ENCODE measurements at regions not wholly inside any gene's neighbourhood (a gene's known extent, or its start where the extent isn't known, plus 50 kb on each side); places are given as distances from the start of the nearest gene placed in this dataset.

DNA sequence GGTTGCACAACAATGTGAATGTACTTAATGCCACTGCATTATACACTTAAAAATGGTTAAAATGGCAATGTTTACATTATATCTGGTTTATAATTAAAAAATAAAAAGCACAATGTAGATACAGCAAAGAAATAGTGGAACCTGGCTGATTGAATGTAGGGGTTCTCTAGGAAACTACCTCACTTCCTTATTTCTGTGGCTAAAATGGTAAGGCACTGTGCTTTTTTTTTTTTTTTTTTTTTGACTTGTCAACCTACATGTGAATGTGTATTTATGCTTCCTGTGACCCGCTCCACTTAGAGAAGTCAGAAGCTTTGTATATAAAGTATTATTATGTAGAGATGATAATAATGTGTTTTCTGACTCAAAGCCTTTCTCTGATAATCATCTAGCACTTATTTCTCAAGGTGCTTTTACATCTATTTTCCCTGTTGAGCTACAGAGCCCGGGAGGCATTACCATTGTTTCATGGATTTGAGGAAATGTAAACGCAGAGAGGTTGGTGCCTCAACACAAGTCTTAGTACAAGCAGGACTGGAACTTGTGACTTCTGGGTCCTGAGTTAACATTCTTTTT is 55.0 kb downstream of the SOX4 start:
- DNase-seq (ENCODE audit: low spot score), result no peak

DNA sequence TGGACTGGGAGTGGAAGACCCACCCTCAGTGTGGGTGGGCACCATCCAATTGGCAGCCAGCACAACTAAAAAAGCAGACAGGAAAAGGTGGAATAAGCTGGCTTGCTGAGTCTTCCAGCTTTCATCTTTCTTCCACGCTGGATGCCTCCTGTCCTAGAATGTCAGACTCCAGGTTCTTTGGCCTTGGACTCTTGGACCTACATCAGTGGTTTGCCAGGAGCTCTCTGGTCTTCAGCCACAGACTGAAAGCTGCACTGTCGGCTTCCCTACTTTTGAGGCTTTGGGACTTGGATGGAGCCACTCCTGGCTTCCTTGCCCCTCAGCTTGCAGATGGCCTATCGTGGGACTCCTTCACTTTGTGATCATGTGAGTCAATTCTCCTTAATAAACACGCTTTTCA is 59.8 kb downstream of the SOX4 start:
- no peak for DNase-seq (ENCODE audit: low spot score)

DNA sequence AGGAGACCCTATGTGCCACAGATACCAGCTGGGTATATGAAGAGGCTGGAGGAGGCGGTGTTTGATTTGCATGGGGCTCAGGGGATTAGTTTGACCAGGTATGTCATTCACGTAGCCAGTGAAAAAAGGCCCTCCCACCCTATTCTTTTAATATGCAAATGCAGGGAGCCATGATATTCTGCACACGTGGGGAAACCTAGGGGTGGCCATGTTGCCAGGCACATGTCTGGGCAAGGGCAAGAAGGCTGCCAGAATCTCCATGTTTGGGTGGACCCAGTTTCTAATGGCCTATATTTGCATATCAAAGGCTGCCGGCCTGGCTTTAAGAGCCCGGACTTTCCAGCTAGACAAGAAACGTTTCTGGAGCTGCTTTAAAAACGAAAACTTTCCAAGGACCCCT is 60.4 kb downstream of the SOX4 start:
- no peak for DNase-seq (ENCODE audit: low spot score)

DNA sequence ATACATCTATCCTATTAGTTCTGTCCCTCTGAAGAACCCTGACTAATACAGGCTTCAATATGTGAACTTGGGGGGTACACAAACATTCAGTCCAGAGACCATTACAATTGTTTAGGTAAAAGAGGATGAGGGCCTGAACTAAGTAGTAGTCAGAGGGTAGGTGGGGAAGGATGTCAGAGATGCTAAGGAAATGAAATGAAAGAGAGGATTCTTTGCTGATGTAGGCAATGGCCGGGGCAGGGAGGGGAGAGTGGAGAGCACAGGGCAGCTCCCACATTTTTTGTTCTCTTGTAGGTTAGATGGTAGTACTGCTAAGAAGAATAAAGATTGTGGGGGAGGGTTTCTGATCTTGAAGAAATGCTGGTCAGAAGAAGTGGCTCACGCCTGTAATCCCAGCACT is 60.8 kb downstream of the SOX4 start:
- no peak for DNase-seq (ENCODE audit: low spot score)

DNA sequence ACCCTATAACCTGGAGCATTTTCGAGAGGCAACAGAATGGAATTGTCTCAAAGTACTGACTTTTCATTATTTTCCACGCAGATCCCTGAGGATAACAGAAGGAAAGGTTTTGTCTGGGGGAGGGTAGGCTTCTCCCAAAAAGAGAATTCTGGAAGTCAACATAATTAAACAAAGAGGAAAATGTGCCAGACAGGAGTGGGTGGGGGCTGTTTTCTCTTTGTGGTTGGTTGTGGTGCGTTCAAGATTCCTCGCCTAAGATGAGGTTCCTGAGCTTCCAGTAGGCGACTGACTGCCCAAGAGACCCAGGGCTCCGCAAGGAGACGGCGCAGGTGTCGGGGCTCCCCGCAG is 70.4 kb downstream of the SOX4 start:
- no peak for DNase-seq (ENCODE audit: low spot score)

DNA sequence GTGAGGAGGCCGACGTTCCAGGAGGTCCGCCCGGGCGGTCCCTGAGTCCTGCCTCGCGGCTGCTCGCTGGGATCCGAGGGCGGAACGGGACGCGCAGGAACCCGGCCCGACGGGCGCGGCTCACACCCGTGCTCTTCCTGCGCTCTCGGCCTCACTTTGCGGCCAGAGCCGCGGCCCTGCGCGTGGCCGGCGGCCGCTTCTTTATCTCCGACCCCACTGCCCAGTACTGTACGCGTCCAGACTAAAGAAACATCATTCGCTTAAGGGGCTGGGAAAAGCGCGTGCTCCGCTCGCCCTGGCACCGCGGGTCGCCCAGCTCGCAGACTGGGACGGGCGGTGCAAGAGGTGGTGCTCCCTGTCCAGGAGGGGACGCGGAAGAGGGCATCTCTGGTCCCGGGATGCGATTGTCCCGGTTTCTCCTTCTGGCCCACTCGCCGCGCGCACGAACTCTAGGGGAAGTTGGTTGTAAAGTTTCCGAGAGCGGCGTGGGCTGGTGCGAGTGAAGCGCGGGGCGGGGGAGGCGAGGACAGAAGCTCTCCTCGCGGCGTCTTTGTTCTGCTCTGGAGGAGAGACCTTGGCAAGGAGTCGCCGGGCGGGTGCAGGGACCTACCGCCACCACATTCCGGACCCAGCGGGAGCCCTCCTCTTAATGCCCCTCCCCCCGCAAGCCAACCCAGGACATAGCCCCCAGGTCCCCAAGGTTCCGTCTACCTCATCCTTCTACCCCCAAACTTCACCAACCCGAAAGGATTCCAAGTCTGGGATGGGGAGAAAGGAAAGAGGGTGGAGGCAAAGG is 71.0 kb downstream of the SOX4 start:
- no peak for DNase-seq (ENCODE audit: low spot score)

DNA sequence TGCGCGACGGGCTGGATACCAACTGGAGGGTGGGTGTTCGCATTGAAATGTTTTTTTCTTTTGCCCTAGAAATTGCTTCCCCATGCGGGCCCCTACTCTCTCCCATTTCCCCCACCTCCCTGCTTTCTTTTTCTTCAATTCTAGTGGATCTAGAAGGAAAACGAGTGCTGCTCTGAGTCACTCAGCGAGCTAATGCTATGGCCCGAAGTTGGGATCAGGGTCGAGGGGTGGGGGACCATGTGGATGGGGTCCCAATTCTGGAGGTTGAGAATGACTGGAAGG is 71.5 kb downstream of the SOX4 start:
- DNase-seq (ENCODE audit: low spot score), result no peak

DNA sequence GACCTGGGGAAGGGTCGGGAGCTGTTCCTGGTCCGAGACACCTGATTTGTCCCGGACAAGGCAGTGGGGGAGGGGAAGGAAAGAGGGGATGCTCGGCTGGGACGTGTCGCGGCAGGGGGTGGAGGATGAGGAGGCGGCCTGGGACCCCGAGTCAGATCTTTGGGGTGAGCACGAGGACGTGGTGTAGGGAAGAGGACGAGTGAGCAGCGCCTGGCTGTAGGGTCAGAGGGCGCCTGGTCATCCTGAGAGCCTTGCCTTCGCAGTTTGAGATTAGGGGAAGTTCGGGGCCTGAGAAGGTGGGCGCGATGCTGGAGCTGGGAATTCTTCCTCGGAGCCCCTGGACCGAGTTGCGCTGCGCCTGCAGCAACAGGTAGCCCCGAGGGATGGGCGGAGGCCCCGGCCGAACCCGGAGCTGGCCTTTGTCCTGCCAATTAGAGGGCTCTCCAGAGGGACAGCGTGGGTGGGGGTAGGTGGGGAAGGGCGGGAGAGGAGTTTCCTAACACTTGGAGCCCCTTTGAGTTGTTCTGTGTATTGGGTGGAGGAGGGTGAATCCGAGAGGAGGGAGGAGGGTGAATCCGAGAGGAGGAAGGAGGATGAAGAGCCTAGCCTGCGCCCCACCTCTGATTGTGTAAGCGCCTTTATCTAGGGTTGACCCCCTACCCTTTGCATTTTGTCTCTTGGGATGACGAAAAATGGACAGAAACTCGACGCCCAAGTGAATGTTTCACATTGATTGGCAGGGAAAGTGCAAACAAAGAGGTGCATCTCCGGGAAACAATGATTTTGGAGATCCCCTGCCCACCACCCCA is 72.0 kb downstream of the SOX4 start:
- no peak for DNase-seq (ENCODE audit: low spot score)

DNA sequence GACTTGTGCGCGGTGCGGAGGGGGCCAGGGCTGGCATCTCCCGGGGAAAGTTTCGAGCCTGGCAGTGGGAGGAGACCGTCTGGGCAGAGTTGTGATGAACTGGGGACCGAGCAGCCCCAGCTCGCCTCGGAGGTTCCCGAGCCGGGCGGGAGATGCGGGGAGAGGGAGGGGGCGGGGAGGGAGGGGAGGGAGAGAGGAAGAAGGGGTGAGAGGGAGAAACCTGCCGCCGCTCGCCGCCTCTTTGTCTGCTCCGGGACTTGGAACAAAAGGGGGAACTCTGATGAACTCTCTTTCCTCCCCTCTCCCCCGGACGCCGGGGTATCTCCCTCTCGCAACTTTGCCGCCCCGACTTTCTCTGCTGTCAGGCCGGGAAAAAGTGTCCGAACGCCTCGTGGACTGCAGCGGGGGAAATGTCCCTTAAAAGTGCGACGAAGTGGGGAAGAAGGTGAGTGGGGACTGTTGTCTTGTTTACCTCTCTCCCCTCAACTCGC is 72.7 kb downstream of the SOX4 start:
- DNase-seq (ENCODE audit: low spot score), result no peak

DNA sequence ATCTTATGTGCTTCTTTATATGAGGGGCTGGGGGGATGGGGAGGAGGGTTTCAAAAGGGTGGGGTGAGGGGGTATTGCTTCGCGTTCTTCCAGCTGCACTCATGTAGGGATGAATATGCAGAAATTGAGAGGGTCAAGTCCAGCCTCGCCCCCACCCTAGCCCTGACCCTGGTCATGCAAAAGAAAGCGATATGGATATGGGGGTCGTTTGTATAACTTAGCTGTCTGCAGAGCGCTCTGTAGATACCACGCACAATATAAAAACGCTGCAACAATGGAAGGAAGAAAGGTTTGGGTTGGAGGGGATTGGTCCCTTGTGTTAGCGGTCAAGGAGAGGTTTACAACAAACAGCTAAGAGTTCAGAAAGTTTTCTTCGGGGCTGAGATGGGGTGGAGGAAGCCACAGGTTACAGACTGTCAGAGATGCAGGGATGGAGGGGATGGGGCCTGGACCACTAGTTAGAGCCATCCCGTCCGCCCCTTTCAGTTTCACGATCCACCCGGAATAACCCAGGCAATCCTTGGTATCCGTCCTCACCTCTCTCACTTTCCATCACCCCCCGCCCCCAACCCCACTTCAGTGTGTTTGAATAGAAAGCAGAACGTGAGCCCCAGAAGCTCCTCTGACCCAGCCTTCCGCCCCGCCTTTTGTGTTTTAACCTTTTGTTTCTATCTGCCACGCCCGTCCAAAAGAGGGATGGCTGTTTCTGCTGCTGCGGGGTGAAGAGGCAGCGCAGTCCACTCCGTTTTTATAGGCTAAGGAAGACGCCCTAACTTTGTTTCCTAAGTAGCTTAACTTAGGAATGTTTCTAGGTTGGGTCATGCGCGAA is 73.5 kb downstream of the SOX4 start:
- no peak for DNase-seq (ENCODE audit: low spot score)

DNA sequence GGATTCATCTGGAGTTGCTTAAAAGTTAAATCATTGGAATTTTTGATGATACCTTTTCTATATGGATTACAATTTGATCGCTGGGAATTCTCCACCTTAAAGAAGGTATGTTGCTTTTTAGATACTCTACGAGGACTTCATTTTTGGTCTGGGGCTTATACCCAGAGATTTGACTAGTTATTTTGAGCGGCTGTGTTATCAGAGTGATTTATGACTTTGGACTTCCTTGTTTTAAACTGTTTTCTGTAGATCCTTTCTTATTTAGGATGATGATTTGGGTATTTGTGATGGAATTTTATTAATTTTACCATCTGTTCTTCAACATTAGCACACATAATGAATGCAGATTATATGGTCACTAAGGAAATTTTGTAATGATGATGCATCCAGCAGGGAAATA is 75.2 kb downstream of the SOX4 start:
- DNase-seq (ENCODE audit: low spot score), result no peak

DNA sequence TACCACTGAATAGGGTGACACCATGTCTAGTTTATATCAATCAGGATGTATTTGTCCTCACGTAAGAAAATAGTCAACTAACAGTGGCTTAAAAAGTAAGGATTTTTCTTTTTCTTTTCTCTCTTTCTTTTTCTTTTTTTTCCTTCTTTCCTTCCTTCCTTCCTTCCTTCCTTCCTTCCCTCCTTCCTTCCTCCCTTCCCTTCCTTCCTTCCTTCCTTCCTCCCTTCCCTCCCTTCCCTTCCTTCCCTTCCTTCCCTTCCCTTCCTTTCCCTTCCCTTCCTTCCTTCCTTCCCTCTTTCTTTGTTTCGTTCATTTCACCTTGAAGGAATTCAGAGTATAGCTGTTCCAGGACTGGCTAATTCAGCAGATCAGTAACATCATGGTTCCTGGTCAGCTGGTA is 83.2 kb downstream of the SOX4 start:
- no peak for DNase-seq (ENCODE audit: low spot score)

DNA sequence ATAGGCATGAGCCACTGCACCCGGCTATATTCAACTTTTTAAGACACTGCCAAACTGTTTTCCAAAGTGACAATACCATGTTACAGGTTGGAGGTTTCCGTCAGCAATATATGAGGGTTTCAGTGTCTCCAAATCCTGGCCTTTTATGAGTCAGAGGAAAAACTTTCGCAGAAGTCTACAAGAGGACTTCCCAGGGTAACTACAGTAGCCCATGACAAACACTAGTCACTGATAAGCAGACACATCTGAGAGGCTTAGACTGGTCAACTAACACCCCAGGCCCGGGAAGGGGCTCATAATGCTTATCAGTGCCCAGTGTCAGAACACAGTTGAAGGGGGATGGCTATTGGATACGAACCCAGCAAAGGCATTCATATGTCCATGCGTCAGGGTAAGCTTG is 85.4 kb downstream of the SOX4 start:
- no peak for DNase-seq (ENCODE audit: low spot score)

DNA sequence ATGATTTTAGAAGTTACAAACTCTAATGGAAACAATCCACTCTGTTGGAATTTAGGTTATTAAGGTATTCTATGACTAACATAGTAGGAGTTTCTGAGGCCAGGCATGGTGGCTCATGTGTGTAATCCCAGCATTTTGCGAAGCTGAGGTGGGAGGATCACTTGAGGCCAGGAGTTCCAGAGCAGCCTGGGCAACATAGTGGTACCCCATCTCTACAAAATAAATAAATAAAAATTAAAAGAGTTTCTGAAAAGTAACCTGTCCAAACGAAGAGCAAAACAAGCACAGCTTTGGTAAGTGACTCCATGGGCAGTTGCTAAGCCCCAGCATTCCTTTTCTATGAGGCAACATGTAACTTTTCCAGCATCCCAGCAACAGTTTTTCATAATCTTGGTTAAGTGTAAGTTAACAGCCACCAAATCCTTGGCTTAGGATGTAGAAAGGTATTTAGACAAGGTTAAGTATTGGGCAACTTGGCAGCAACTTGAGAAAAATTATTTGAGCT is 86.3 kb downstream of the SOX4 start:
- DNase-seq (ENCODE audit: low spot score), result no peak

DNA sequence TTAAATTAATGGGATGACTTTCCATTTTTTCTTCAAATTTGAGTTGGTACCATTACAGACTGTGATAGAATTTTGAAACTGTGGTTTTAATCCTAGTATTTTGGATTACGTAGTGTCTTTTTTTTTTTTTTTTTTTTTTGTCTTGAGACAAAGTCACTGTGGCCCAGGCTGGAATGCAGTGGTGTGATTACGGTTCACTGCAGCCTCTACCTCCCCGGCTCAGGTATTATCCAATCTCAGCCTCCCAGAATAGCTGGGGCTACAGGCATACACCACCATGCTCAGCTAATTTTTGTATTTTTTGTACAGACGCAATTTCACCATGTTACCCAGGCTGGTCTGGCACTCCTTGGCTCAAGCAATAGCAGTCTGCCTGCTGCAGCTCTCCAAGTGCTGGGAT is 87.1 kb downstream of the SOX4 start:
- no peak for DNase-seq (ENCODE audit: low spot score)

DNA sequence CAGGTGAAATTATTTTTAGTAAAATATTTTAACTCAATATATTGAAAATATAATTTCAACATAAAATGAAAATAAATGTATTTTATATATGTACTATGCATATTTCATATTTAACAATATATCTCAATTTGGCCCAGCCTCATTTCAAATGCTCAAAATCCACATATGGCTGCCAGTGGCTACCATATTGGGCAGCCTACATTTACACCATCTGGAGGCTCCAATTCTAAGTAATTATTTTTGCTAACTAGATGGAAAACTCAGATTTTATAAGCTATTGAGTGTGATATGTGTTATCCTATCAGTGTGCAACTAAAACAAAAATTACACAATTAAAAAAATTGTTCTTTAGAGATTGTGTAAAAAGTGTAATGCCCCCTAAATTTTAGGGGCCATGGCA is 96.9 kb downstream of the SOX4 start:
- no peak for DNase-seq (ENCODE audit: low spot score)

DNA sequence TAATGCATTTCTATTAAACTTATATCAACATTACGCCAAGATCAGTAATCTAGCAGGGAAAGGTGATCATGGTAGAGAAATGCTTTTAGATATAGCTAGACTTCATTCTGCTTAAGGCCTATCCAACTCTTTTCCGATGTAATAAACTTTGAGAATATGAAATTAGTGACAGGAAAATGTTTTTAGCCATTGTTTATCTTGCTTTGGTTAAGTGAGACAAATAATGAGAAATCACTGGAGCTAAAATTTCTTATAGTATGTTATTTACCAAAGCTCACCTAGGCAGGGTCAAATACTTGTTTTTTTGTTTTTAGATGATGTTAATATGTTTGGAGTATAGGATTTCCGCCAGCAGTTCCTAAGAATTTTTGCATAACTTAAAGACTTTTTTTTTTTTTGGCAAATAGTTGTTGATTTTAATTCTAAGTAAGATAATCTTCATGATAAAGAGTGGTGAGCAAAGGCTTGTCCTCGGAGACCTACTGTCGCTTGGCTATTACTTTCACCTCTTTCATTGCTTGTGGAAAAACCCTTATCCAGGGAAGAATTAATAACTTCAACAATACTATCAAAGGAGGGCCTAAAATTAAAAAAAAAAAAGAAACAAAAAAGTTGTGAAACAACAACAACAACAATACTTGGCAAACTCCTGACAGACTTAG is 98.3 kb downstream of the SOX4 start:
- DNase-seq (ENCODE audit: low spot score), result no peak

DNA sequence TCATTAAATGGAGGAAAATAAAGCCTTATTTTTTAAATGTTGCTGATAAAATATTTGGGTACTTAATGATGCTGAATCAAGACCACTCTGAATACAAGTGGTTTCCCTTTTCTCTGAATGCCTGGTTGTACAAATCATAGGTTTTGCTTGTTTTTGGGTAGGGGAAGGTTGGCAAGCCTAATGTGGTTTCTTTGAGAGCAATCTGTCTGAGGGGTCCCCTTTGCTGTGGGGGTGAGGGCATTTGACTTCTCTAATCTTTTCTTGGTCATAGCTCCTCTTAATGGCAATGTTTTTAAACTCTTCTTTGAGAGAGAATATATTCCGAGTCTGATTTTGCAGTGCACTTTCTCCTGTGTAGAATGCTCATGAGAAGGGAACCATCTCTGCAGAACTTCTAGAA is 99.2 kb downstream of the SOX4 start:
- no peak for DNase-seq (ENCODE audit: low spot score)

DNA sequence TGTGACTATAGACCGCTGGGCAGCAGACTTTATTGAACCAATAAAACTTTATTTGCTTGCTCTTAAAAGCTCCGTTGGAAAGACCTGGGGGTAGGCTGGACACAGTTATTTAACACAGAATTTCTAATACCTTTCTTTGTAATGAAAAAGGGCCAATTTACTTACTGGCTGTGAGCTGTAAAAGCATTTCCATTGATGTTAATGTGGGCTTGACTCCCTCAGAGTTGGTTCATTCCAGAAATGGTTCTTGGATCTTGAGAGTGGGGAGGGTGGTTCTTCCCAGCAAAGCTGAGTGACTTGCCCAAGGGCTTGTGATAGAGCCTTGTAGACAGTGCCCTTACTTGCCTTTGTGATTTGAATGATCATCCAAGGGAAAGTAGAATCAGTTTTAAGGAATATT is 100.6 kb downstream of the SOX4 start:
- DNase-seq (ENCODE audit: low spot score), result no peak

DNA sequence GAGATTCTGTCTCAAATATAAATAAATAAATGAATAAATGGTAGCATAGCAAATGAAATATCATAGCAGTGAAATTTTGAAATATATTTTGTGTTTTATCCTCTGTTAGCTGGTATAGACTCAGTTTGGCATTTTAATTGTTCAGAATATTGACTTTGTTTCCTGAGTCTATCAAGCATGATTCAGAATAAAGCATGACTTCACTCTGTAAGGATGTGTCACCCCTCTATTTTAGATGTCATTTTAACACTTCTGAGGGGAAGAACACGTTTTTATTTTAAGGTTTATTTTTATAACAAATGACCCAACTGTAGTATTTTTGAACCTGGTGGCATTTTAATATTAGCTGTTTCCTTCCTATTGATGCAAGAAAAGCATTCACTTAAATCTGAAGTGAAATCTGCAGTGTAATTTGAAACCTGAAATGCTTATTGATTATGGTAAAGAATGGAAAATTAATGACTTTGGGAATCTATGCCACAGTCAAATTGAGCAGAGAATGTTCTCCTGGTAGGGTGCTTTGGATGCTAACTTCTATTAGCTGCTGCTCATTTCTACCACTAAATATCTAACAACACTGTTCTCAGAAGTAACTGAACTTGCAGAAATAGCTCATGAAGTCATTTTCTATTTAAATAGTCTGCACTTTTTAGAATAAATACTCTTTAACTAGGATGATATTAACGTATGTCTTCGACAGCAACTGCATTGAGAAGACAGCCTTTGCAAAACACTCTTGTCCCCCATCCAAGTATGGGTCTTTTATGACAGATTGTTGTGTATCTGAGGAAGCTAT is 114.2 kb downstream of the SOX4 start:
- no peak for DNase-seq (ENCODE audit: low spot score)

DNA sequence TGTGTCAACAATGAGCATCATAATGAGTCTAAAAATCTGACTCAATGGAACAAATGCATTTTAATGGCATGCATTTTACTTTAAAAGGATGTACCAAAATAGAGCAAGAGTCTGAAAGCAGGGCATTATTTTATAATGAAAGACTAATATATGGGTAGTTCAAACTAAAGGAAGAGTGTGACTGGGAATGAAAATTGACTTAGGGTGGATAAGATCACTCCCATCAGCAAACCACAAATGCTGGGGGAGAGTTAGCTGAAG is 114.7 kb downstream of the SOX4 start:
- no peak for DNase-seq (ENCODE audit: low spot score)
